Neutrophil (primary cell): ENCODE measurements at regions not wholly inside any gene's neighbourhood (a gene's known extent, or its start where the extent isn't known, plus 50 kb on each side); places are given as distances from the start of the nearest gene placed in this dataset.

ENCODE experiments used
- H3K27ac ChIP-seq: fragments of 200-600 bp; sonication (generic); 2 replicates; pipeline ENCODE4 v1.5.1; 2016; ENCODE audit warnings: mild to moderate bottlenecking, moderate library complexity
- H3K27me3 ChIP-seq: fragments of 200-600 bp; sonication (generic); 2 replicates; pipeline ENCODE4 v1.6.0; 2016; ENCODE audit warnings: mild to moderate bottlenecking
- H3K36me3 ChIP-seq: fragments of 200-600 bp; sonication (generic); 2 replicates; pipeline ENCODE4 v1.5.1; 2017
- H3K4me1 ChIP-seq, 2 experiments: fragments of 200-600 bp in 1 of 2; sonication (generic) in 1 of 2; 1 replicate in 1 of 2; 2 replicates in 1 of 2; pipeline versions ENCODE4 v1.5.1 to v1.6.1; 2013 to 2016; ENCODE audit warnings: low read depth in 1 of 2, low read length in 1 of 2, mild to moderate bottlenecking in 1 of 2, moderate library complexity in 1 of 2; ENCODE audit not compliant: control insufficient read depth in 1 of 2, insufficient read depth in 1 of 2
- H3K4me3 ChIP-seq, 2 experiments: fragments of 200-600 bp in 1 of 2; sonication (generic) in 1 of 2; 1 replicate in 1 of 2; 2 replicates in 1 of 2; pipeline ENCODE4 v1.5.1; 2013 to 2016; ENCODE audit warnings: low read depth in 1 of 2, low read length in 1 of 2, mild to moderate bottlenecking in 1 of 2, moderate library complexity in 1 of 2
- H3K9me3 ChIP-seq: fragments of 200-600 bp; sonication (generic); 2 replicates; pipeline ENCODE4 v1.5.1; 2016
- TF ChIP-seq, protein P1 (sequence below): fragments of 200-600 bp; sonication (generic); IDR thresholded peaks from 2 replicates; pipeline ENCODE4 v1.5.1; 2016; ENCODE audit warnings: antibody characterized with exemption

- Histone ChIP-seq H3K9me3 (no peaks in the 10 kb centered on the region), H3K4me1 (no peaks in the 10 kb centered on the region), H3K4me3 (no peak overlapping the region), H3K36me3 (no peaks in the 10 kb centered on the region), H3K27ac (no peak overlapping the region), H3K27me3 (peaks cover 4% of the 10 kb centered on the region)
- TF ChIP-seq, protein P1, sequence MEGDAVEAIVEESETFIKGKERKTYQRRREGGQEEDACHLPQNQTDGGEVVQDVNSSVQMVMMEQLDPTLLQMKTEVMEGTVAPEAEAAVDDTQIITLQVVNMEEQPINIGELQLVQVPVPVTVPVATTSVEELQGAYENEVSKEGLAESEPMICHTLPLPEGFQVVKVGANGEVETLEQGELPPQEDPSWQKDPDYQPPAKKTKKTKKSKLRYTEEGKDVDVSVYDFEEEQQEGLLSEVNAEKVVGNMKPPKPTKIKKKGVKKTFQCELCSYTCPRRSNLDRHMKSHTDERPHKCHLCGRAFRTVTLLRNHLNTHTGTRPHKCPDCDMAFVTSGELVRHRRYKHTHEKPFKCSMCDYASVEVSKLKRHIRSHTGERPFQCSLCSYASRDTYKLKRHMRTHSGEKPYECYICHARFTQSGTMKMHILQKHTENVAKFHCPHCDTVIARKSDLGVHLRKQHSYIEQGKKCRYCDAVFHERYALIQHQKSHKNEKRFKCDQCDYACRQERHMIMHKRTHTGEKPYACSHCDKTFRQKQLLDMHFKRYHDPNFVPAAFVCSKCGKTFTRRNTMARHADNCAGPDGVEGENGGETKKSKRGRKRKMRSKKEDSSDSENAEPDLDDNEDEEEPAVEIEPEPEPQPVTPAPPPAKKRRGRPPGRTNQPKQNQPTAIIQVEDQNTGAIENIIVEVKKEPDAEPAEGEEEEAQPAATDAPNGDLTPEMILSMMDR = no peak
Measured at GRCh38 chr20:19807946-19808330, 49.9 kb downstream of the RIN2 start.

DNA sequence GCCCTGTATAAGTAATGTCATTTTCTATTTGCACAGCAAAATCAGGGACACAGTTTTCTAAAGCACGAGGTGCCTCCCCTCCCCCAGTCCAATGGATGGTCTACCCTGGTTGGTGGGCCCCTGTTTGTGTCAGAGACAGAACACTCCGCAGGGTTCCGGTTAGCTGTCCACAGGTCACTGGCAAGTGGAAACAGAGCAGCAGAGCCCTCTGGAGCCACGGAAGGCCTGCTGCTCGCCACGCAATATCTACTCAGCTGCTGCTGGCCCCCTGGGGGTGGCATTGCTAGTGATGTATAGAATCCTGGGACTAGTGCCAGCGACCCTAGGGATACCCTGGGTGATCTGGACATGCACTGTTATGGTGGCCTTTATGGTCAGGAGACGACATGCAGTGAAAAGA, 50.4 kb downstream of the RIN2 start:
- Histone ChIP-seq H3K27ac (no peak overlapping the region), H3K4me3 (no peak overlapping the region), H3K9me3 (no peaks in the 10 kb centered on the region), H3K4me1 (no peaks in the 10 kb centered on the region), H3K27me3 (peaks cover 5% of the 10 kb centered on the region), H3K36me3 (no peaks in the 10 kb centered on the region)
- TF ChIP-seq, protein P1 = no peak

GRCh38 chr20:19809505-19809904, 51.4 kb downstream of the RIN2 start:
- peaks cover 10% of the 10 kb centered on the region for H3K27me3 ChIP-seq
- H3K4me3 ChIP-seq = no peak overlapping the region
- no peak overlapping the region for H3K27ac ChIP-seq
- TF ChIP-seq, protein P1 = no peak
- no peaks in the 10 kb centered on the region for H3K9me3 ChIP-seq
- no peaks in the 10 kb centered on the region for H3K4me1 ChIP-seq
- H3K36me3 ChIP-seq = no peaks in the 10 kb centered on the region

GRCh38 chr20:19811231-19811630, 53.2 kb downstream of the RIN2 start:
- TF ChIP-seq, protein P1 = no peak
- Histone ChIP-seq H3K36me3 (no peaks in the 10 kb centered on the region), H3K27ac (no peak overlapping the region), H3K4me3 (no peak overlapping the region), H3K27me3 (peaks cover 18% of the 10 kb centered on the region), H3K4me1 (no peaks in the 10 kb centered on the region), H3K9me3 (no peaks in the 10 kb centered on the region)

- H3K27ac ChIP-seq = no peak overlapping the region
- no peaks in the 10 kb centered on the region for H3K4me1 ChIP-seq
- H3K9me3 ChIP-seq = no peaks in the 10 kb centered on the region
- no peaks in the 10 kb centered on the region for H3K36me3 ChIP-seq
- no peak overlapping the region for H3K4me3 ChIP-seq
- peaks cover 18% of the 10 kb centered on the region for H3K27me3 ChIP-seq
- TF ChIP-seq, protein P1 = no peak
Measured at GRCh38 chr20:19812056-19812455, 54.0 kb downstream of the RIN2 start.

- H3K27ac ChIP-seq = no peak overlapping the region
- no peaks in the 10 kb centered on the region for H3K36me3 ChIP-seq
- no peaks in the 10 kb centered on the region for H3K9me3 ChIP-seq
- H3K27me3 ChIP-seq = peaks cover 18% of the 10 kb centered on the region
- TF ChIP-seq, protein P1 = no peak
- H3K4me1 ChIP-seq = no peaks in the 10 kb centered on the region
- H3K4me3 ChIP-seq = no peak overlapping the region
Measured at GRCh38 chr20:19812696-19813095, 54.6 kb downstream of the RIN2 start.
